ENCODE measurements at regions not wholly inside any gene's neighbourhood (a gene's known extent, or its start where the extent isn't known, plus 50 kb on each side); places are given as distances from the start of the nearest gene placed in this dataset.
A peak's percentile ranks its signal among the peaks of the same experiment; 100 is the strongest.

- no peak for DNase-seq
These were observed 111.6 kb upstream of the GPRIN3 start for GRCh38 chr4:89419111-89419695.

- DNase-seq: no peak
These were observed 109.4 kb upstream of the GPRIN3 start for GRCh38 chr4:89416960-89417359.

- DNase-seq: no peak
These were observed 105.9 kb upstream of the GPRIN3 start for GRCh38 chr4:89413518-89413917.

- DNase-seq: no peak
These were observed 104.1 kb upstream of the GPRIN3 start for GRCh38 chr4:89411539-89412309.

- DNase-seq: peak; percentile 31
These were observed 103.1 kb upstream of the GPRIN3 start for GRCh38 chr4:89410687-89411086.

- no peak for DNase-seq
These were observed 96.9 kb upstream of the GPRIN3 start for GRCh38 chr4:89404530-89404929.

- DNase-seq: no peak
These were observed 96.2 kb upstream of the GPRIN3 start for GRCh38 chr4:89403826-89404225.

- no peak for DNase-seq
These were observed 92.9 kb upstream of the GPRIN3 start for GRCh38 chr4:89400287-89401035.

- DNase-seq: no peak
These were observed 91.0 kb upstream of the GPRIN3 start for GRCh38 chr4:89398644-89399043.

GRCh38 chr4:89398146-89398545 lies 90.5 kb upstream of the GPRIN3 start:
- no peak for DNase-seq

- no peak for DNase-seq
These were observed 89.8 kb upstream of the GPRIN3 start for GRCh38 chr4:89397441-89397840.

- DNase-seq: no peak
These were observed 74.8 kb upstream of the GPRIN3 start for GRCh38 chr4:89382439-89382838.

- no peak for DNase-seq
These were observed 73.4 kb upstream of the GPRIN3 start for GRCh38 chr4:89380980-89381379.

- no peak for DNase-seq
These were observed 72.0 kb upstream of the GPRIN3 start for GRCh38 chr4:89379511-89380044.

GRCh38 chr4:89373394-89373793 lies 65.8 kb upstream of the GPRIN3 start:
- DNase-seq: no peak

GRCh38 chr4:89371614-89372013 lies 64.0 kb upstream of the GPRIN3 start:
- DNase-seq: no peak

GRCh38 chr4:89369581-89369980 lies 62.0 kb upstream of the GPRIN3 start:
- DNase-seq: no peak

GRCh38 chr4:89368861-89369260 lies 61.3 kb upstream of the GPRIN3 start:
- no peak for DNase-seq

GRCh38 chr4:89365776-89366175 lies 58.2 kb upstream of the GPRIN3 start:
- DNase-seq: no peak

GRCh38 chr4:89365375-89365774 lies 57.8 kb upstream of the GPRIN3 start:
- no peak for DNase-seq

GRCh38 chr4:89364541-89364940 lies 56.9 kb upstream of the GPRIN3 start:
- DNase-seq: no peak

GRCh38 chr4:89363786-89364185 lies 56.2 kb upstream of the GPRIN3 start:
- no peak for DNase-seq

- no peak for DNase-seq
These were observed 51.5 kb upstream of the GPRIN3 start for GRCh38 chr4:89358935-89359638.
